ENCODE measurements at regions not wholly inside any gene's neighbourhood (a gene's known extent, or its start where the extent isn't known, plus 50 kb on each side); places are given as distances from the start of the nearest gene placed in this dataset.

- no peak for DNase-seq (ENCODE audit: low spot score)
These were observed 351.1 kb downstream of the GRXCR1 start for GRCh38 chr4:43243433-43244116.

- DNase-seq (ENCODE audit: low spot score): no peak
These were observed 352.3 kb downstream of the GRXCR1 start for GRCh38 chr4:43244688-43245382.

GRCh38 chr4:43251841-43252240 lies 359.3 kb downstream of the GRXCR1 start:
- no peak for DNase-seq (ENCODE audit: low spot score)

- no peak for DNase-seq (ENCODE audit: low spot score)
These were observed 361.0 kb downstream of the GRXCR1 start for GRCh38 chr4:43253541-43253940.

GRCh38 chr4:43264730-43265129 lies 372.2 kb downstream of the GRXCR1 start:
- DNase-seq (ENCODE audit: low spot score): no peak

- no peak for DNase-seq (ENCODE audit: low spot score)
These were observed 379.4 kb downstream of the GRXCR1 start for GRCh38 chr4:43271946-43272345.

GRCh38 chr4:43274376-43274775 lies 381.9 kb downstream of the GRXCR1 start:
- DNase-seq (ENCODE audit: low spot score): no peak

- no peak for DNase-seq (ENCODE audit: low spot score)
These were observed 383.3 kb downstream of the GRXCR1 start for GRCh38 chr4:43275779-43276178.

GRCh38 chr4:43276321-43276720 lies 383.8 kb downstream of the GRXCR1 start:
- DNase-seq (ENCODE audit: low spot score): no peak

GRCh38 chr4:43277003-43277402 lies 384.5 kb downstream of the GRXCR1 start:
- DNase-seq (ENCODE audit: low spot score): no peak

- no peak for DNase-seq (ENCODE audit: low spot score)
These were observed 390.0 kb downstream of the GRXCR1 start for GRCh38 chr4:43282534-43282933.

GRCh38 chr4:43286137-43286536 lies 393.6 kb downstream of the GRXCR1 start:
- no peak for DNase-seq (ENCODE audit: low spot score)

- peak; percentile 0 for DNase-seq (ENCODE audit: low spot score)
These were observed 404.5 kb downstream of the GRXCR1 start for GRCh38 chr4:43296946-43297528.

GRCh38 chr4:43316813-43317212 lies 424.3 kb downstream of the GRXCR1 start:
- no peak for DNase-seq (ENCODE audit: low spot score)

- no peak for DNase-seq (ENCODE audit: low spot score)
These were observed 432.9 kb downstream of the GRXCR1 start for GRCh38 chr4:43325220-43325967.

GRCh38 chr4:43330288-43330687 lies 437.8 kb downstream of the GRXCR1 start:
- DNase-seq (ENCODE audit: low spot score): no peak

- DNase-seq (ENCODE audit: low spot score): no peak
These were observed 438.9 kb downstream of the GRXCR1 start for GRCh38 chr4:43331226-43332051.

- DNase-seq (ENCODE audit: low spot score): no peak
These were observed 439.5 kb downstream of the GRXCR1 start for GRCh38 chr4:43332052-43332425.

GRCh38 chr4:43337707-43338106 lies 445.2 kb downstream of the GRXCR1 start:
- no peak for DNase-seq (ENCODE audit: low spot score)

GRCh38 chr4:43339435-43339834 lies 446.9 kb downstream of the GRXCR1 start:
- no peak for DNase-seq (ENCODE audit: low spot score)

GRCh38 chr4:43341741-43342140 lies 449.2 kb downstream of the GRXCR1 start:
- DNase-seq (ENCODE audit: low spot score): no peak

GRCh38 chr4:43343298-43343697 lies 450.8 kb downstream of the GRXCR1 start:
- no peak for DNase-seq (ENCODE audit: low spot score)
